ENCODE measurements at regions not wholly inside any gene's neighbourhood (a gene's known extent, or its start where the extent isn't known, plus 50 kb on each side); places are given as distances from the start of the nearest gene placed in this dataset.

DNA sequence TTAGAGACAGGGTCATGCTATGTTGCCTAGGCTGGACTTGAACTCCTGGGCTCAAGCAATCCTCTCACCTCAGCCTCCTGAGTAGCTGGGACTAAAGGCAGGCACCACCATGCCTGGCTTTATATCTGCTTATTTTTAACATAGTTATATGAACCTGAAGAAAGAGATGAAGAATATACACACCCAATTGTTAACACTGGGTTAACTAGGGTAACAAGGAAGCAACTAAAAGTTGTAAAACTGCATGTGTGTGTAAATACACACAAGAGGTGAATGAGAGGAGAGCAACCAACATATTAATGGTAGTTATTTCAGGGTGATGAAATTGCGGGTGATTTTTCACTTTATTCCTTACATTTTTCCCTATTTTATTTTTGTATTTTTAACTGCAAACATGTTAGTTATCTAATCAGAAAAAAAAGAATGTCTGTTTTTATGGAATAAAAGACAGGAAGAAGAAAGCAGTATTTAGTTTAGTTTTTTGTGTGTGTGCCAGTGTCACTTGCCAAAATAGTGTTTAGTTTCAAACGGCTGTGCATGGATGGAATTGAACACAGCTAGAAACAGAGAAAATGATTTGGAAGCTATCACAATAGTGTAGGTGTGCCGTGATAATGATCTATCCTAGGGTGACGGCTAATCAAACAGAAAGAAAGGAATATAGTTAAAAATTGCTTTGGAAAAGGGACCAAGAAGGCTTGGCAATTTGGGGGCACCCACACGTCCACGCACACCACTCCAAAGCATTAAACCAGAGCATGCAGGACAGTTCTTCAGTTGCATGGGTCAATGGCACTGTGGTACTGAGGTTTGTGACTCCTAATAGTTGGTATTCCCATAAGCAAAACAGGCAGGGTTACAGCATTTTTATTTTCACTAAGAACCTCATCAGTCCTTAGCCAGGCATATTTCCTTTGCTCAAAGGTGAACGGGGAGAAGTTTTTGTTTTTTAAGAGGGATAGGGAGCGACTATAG lies 89.1 kb upstream of the KLHL13 start:
- Mint-ChIP-seq H3K27ac (no peak overlapping the region), H3K36me3 (no peaks in the 10 kb centered on the region), H3K9me3 (no peaks in the 10 kb centered on the region), H3K4me3 (no peak overlapping the region), H3K4me1 (no peaks in the 10 kb centered on the region)
- DNase-seq (ENCODE audit: low spot score in 2 of 2) (no peak), ATAC-seq (no peak)

DNA sequence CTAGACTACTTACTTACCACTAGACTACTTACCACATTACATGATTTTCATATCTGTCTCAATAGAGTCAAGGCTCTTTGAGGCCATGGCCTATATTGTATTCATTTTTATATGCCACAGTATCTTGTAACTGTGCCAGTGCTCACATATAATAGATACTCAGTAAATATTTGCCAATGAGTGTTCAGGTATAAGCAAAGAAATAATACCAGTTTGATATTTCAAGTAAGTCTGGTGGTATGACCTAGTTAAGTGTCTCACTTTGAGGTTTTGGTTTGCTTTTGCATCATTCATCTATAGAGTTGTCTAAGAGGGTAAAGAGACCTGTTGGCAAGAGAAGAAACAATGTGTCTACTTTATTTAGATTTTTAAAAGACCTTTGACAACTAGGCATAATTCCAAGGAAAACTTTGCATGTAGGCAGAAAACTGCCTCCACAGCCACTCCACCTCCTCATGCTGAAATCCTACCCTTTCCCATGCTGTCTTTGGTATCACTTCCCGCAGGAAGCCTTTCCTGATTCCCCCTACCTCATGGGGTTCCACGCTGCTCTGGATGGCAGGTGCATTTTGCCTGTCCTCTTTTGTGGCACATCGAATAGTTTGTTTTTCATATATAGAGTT lies 91.3 kb upstream of the KLHL13 start:
- DNase-seq (ENCODE audit: low spot score in 2 of 2): no peak
- Mint-ChIP-seq H3K36me3 (no peaks in the 10 kb centered on the region), H3K4me1 (no peaks in the 10 kb centered on the region), H3K4me3 (no peak overlapping the region), H3K9me3 (no peaks in the 10 kb centered on the region), H3K27ac (no peak overlapping the region)
- ATAC-seq: no peak

DNA sequence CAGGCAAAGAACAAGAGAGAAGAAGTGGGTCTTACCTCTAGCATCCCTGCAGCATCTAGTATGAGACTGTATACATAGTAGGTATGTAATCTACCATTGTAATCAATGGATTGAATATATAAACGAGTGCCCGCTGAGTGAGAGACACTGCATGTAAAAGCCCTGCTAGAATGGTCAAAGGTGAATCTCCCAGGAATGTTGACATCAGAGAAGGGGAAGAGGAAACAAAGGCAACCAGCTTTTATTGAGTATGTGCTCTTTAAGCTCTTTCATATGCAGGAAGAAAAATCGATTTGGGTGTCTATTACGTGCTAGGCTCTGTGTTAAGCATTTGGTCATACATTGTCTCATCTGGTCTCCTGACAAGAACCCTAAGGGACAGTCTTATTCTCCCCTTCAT lies 91.9 kb upstream of the KLHL13 start:
- no peak for DNase-seq (ENCODE audit: low spot score in 2 of 2)
- Mint-ChIP-seq H3K4me3 (no peak overlapping the region), H3K36me3 (no peaks in the 10 kb centered on the region), H3K9me3 (no peaks in the 10 kb centered on the region), H3K4me1 (no peaks in the 10 kb centered on the region), H3K27ac (no peak overlapping the region)
- ATAC-seq: no peak

DNA sequence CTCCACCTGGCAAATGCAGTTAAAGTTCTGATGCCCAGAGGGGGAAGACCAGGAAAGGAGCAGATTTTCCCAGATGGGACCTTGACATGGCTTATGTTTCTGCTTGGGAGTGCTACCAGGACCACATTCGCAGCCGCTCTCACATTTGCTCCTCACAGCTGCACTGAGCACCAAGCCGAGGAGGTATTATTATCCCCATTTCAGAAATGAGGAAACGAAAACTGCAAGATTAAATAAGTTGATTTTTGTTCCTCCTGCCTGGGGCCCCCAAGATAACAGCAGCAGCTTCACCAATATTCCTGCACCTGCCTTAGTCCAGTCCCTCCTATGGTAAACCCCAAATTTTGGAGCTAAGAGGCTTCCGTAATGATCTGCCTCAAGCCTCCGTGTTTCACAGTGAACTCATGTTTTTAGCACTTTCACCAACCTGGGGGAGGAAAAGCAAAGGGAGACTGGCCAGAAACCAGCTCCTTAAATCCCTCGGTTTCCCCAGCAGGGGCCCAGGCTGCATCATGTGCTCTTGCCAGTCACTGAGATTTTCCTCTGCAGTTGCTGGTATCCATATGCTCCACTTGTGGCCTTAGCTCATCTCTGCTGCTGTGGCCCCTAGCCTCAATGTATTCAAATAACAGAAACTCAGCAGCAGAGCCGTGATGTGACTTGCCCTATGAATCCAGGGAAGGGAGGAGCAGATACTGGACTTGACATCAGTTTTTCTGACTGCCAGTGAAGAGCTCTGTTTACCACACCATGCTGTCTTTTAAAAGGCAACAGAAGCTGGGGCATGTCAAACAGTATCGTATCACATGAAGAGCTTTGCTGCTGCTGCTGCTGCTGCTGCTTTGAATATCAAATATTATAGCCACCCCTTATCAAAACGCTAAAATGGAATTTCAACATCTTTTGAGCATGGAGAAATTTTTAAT lies 95.5 kb upstream of the KLHL13 start:
- Mint-ChIP-seq H3K27ac (no peak overlapping the region), H3K36me3 (no peaks in the 10 kb centered on the region), H3K9me3 (no peaks in the 10 kb centered on the region), H3K4me1 (no peaks in the 10 kb centered on the region), H3K4me3 (no peak overlapping the region)
- ATAC-seq: no peak
- DNase-seq (ENCODE audit: low spot score in 2 of 2): no peak

DNA sequence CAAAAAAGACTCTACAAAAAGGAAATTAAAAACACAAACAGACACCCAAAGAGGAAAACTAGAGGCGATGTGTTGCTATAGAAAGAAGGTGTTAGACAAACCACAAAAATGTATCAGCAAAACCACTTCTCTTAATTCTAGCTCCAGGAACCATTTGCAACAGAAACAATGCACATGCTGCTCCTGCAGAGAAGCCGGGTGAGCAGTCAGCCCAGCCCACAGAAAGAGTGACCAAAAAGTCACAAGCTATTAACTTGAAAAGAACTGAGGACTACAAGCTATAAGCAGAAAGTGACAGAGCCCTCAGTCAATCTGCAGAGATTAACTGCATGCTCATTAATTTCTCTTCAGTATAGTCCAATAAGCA lies 96.2 kb upstream of the KLHL13 start:
- Mint-ChIP-seq H3K4me1 (no peaks in the 10 kb centered on the region), H3K36me3 (no peaks in the 10 kb centered on the region), H3K9me3 (no peaks in the 10 kb centered on the region), H3K4me3 (no peak overlapping the region), H3K27ac (no peak overlapping the region)
- no peak for DNase-seq (ENCODE audit: low spot score in 2 of 2)
- ATAC-seq: no peak

DNA sequence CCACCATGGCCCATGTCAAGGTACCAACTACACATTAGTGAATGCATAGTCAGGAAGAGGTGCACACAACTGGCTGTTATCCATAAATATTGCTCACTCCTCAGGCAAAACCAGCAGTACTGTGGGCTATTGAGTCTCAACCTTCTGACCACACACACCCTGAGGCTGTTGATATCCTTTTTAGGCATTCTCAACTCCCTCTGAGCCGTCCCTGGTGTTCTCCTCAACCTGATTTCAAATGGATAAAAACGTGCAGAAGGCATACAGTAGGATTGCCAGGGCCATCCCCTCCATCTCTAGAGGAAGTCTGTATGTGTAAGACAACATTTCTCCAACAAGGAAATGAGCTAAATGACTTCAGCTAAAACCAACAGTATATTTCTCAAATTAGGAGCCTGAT lies 98.7 kb upstream of the KLHL13 start:
- H3K27ac Mint-ChIP-seq: no peak overlapping the region
- H3K9me3 Mint-ChIP-seq: no peaks in the 10 kb centered on the region
- no peak for ATAC-seq
- DNase-seq (ENCODE audit: low spot score in 2 of 2): no peak
- H3K36me3 Mint-ChIP-seq: no peaks in the 10 kb centered on the region
- no peak overlapping the region for H3K4me3 Mint-ChIP-seq
- no peaks in the 10 kb centered on the region for H3K4me1 Mint-ChIP-seq

DNA sequence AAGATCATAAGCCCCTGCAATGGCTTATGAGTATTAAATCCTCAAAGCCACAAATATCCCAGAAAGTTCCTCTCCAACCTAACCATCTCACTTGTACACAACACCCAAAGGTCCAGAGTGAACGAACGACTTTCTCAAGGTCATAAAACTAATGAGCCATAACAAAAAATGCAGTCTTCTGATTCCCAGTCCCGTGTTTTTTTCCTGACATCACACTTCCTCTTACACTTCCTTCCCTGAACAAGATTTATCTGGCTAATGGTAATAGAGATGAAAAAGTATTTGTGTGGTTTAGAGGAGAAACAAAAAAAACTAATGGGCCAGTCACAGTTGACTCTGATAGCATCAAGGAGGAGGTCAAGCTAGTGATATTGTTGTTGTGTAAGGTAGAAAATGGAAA lies 99.5 kb upstream of the KLHL13 start:
- no peaks in the 10 kb centered on the region for H3K9me3 Mint-ChIP-seq
- no peak overlapping the region for H3K27ac Mint-ChIP-seq
- DNase-seq (ENCODE audit: low spot score in 2 of 2) (no peak), ATAC-seq (no peak)
- no peaks in the 10 kb centered on the region for H3K4me1 Mint-ChIP-seq
- no peak overlapping the region for H3K4me3 Mint-ChIP-seq
- H3K36me3 Mint-ChIP-seq: no peaks in the 10 kb centered on the region

DNA sequence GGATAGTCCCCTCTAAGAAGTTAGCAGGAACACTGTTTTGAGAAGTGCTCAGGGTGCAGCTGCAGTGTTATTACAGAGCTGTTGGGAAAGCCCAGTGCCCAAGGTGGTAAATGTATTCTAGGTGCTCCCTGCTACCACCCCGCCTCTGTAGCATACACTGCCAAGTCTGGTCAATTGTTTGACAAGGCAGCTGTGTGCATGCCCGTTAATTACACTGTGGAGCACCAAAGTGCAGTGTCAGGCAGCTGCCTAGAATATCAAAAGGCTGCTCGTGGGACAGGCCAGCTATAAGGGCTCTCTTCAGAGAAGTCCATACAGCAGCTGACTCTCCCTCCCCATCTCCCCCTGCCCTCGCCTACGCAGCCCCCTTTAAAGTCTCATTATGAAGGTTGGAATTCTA lies 99.9 kb upstream of the KLHL13 start:
- DNase-seq (ENCODE audit: low spot score in 2 of 2): no peak
- Mint-ChIP-seq H3K4me1 (no peaks in the 10 kb centered on the region), H3K36me3 (no peaks in the 10 kb centered on the region), H3K9me3 (no peaks in the 10 kb centered on the region), H3K27ac (no peak overlapping the region), H3K4me3 (no peak overlapping the region)
- ATAC-seq: no peak

DNA sequence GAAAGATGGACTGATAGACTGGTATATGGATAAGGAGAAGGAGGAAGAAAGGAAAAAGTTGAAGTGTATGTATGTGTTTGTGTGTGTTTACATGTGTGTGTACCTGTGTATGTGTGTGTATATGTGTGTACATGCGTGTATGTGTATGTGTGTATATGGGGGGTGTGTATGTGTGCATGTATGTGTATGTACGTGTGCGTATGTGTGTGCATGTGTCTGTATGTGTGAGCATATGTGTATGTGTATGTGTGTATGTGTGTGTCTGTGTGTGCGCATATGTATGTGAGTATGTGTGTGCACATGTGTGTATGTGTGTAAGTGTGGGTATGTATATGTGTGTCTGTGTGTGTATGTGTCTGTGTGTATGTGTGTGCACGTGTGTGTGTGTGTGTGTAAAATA lies 101.5 kb upstream of the KLHL13 start:
- H3K4me3 Mint-ChIP-seq: no peak overlapping the region
- no peaks in the 10 kb centered on the region for H3K36me3 Mint-ChIP-seq
- no peak overlapping the region for H3K27ac Mint-ChIP-seq
- H3K4me1 Mint-ChIP-seq: no peaks in the 10 kb centered on the region
- DNase-seq (ENCODE audit: low spot score in 2 of 2) (no peak), ATAC-seq (no peak)
- no peaks in the 10 kb centered on the region for H3K9me3 Mint-ChIP-seq

- DNase-seq (ENCODE audit: low spot score in 2 of 2): no peak
- H3K4me3 Mint-ChIP-seq: no peak overlapping the region
- H3K4me1 Mint-ChIP-seq: no peaks in the 10 kb centered on the region
- no peak for ATAC-seq
- H3K9me3 Mint-ChIP-seq: no peaks in the 10 kb centered on the region
- no peak overlapping the region for H3K27ac Mint-ChIP-seq
- no peaks in the 10 kb centered on the region for H3K36me3 Mint-ChIP-seq
These were observed 102.3 kb upstream of the KLHL13 start for GRCh38 chrX:118218940-118219339.

DNA sequence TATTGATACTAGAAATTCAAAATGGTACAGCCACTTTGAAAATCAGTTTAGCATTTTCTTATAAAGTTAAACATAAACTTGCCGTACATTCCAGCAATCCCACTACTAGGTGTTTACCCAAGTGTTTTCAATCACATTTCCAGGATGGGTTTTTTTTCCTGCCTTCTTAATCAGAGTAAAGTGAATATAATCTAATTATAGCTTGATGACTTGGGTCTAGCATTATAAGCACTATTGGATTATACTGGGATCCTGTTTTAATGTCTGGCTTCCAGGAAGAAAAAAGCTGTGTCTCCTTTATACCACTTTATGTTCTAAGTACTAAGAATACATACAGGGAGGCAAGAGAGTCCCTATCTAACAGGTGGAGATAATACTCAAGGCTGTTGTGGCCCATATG lies 103.3 kb upstream of the KLHL13 start:
- H3K4me1 Mint-ChIP-seq: no peaks in the 10 kb centered on the region
- no peak for DNase-seq (ENCODE audit: low spot score in 2 of 2)
- H3K36me3 Mint-ChIP-seq: no peaks in the 10 kb centered on the region
- no peak for ATAC-seq
- H3K9me3 Mint-ChIP-seq: no peaks in the 10 kb centered on the region
- H3K4me3 Mint-ChIP-seq: no peak overlapping the region
- H3K27ac Mint-ChIP-seq: no peak overlapping the region

GRCh38 chrX:118220509-118220908 lies 103.9 kb upstream of the KLHL13 start:
- Mint-ChIP-seq H3K4me1 (no peaks in the 10 kb centered on the region), H3K36me3 (no peaks in the 10 kb centered on the region), H3K9me3 (no peaks in the 10 kb centered on the region), H3K27ac (no peak overlapping the region), H3K4me3 (no peak overlapping the region)
- no peak for DNase-seq (ENCODE audit: low spot score in 2 of 2)
- ATAC-seq: no peak

- no peak overlapping the region for H3K4me3 Mint-ChIP-seq
- H3K4me1 Mint-ChIP-seq: no peaks in the 10 kb centered on the region
- no peaks in the 10 kb centered on the region for H3K36me3 Mint-ChIP-seq
- H3K27ac Mint-ChIP-seq: no peak overlapping the region
- DNase-seq (ENCODE audit: low spot score in 2 of 2): no peak
- no peak for ATAC-seq
- no peaks in the 10 kb centered on the region for H3K9me3 Mint-ChIP-seq
These were observed 104.7 kb upstream of the KLHL13 start for GRCh38 chrX:118221270-118221669.

GRCh38 chrX:118221733-118222132 lies 105.1 kb upstream of the KLHL13 start:
- Mint-ChIP-seq H3K27ac (no peak overlapping the region), H3K4me3 (no peak overlapping the region), H3K4me1 (no peaks in the 10 kb centered on the region), H3K36me3 (no peaks in the 10 kb centered on the region), H3K9me3 (no peaks in the 10 kb centered on the region)
- DNase-seq (ENCODE audit: low spot score in 2 of 2) (no peak), ATAC-seq (no peak)

DNA sequence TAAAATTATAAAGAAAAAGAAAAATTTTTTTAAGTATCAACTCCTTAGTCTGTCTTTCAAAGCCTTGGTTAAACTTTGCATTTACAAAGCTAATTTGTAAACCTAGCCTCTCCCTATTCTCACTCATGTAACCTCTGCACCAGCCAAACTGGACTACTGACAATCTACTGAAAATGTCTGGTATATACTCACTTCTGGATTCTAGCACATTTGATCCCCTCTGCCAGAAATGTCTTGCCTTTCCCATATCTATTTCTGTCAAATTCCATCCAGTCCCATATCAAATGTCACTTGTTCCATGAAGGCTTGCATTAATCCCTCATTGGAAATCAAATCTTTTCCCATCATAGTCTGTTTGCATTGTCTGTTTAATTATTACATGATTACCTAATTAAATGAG lies 105.8 kb upstream of the KLHL13 start:
- no peak overlapping the region for H3K27ac Mint-ChIP-seq
- no peak for ATAC-seq
- H3K36me3 Mint-ChIP-seq: no peaks in the 10 kb centered on the region
- no peak for DNase-seq (ENCODE audit: low spot score in 2 of 2)
- H3K4me3 Mint-ChIP-seq: no peak overlapping the region
- H3K4me1 Mint-ChIP-seq: no peaks in the 10 kb centered on the region
- no peaks in the 10 kb centered on the region for H3K9me3 Mint-ChIP-seq

All from stimulated activated effector memory CD8-positive, alpha-beta T cell treated with anti-CD3 and anti-CD28 coated beads, Interleukin-12 subunit alpha, Interleukin-12 subunit beta, amount 100 ng/mL, for 72 hours (primary cell).